SK-N-SH (cell line): ENCODE measurements at regions not wholly inside any gene's neighbourhood (a gene's known extent, or its start where the extent isn't known, plus 50 kb on each side); places are given as distances from the start of the nearest gene placed in this dataset.

ENCODE experiments used
- CTCF ChIA-PET: fragments of 300-600, 350-600 bp; formaldehyde crosslinking; extraction: SDS; loops from one replicate; lab custom pipeline; 2021; lab: Yijun Ruan, JAX
- POLR2A ChIA-PET: fragments of 350-600 bp; sonication (Branson Sonifier 250); formaldehyde crosslinking; extraction: SDS; loops from one replicate; lab custom pipeline; 2020; ENCODE audit warnings: antibody characterized with exemption, inconsistent platforms; lab: Yijun Ruan, JAX
- DNase-seq: peaks from one replicate; pipeline ENCODE4 v3.0.0; 2012
- H2AFZ ChIP-seq: fragments of 200-600 bp; sonication (generic); 2 replicates; pipeline ENCODE4 v1.8.1; 2016; ENCODE audit warnings: antibody characterized with exemption, mild to moderate bottlenecking, low read depth
- H3F3A ChIP-seq: fragments of 200-600 bp; sonication (generic); replicated peaks from 2 replicates; pipeline ENCODE3; 2016; ENCODE audit warnings: antibody characterized with exemption, mild to moderate bottlenecking; ENCODE audit not compliant: insufficient read depth
- H3K27ac ChIP-seq, 2 experiments: fragments of 200-500 bp in 1 of 2; fragments of 200-600 bp in 1 of 2; sonication (Bioruptor generic) in 1 of 2; sonication (generic), shearing (Covaris generic) in 1 of 2; 2 replicates each; pipeline versions ENCODE4 v1.5.1 to v1.6.1; 2014 to 2016; ENCODE audit warnings: low read depth in 2 of 2, inconsistent platforms in 1 of 2, low read length in 1 of 2, mild to moderate bottlenecking in 1 of 2, mixed read lengths in 1 of 2
- H3K27me3 ChIP-seq: fragments of 200-600 bp; sonication (generic), shearing (Covaris generic); 2 replicates; pipeline ENCODE4 v1.6.1; 2016; ENCODE audit warnings: mixed run types; ENCODE audit not compliant: insufficient read depth
- H3K36me3 ChIP-seq, 2 experiments: fragments of 200-500 bp in 1 of 2; fragments of 200-600 bp in 1 of 2; sonication (Bioruptor generic) in 1 of 2; sonication (generic) in 1 of 2; replicated peaks in 1 of 2; 2 replicates each; pipeline versions ENCODE3 to v1.5.1; 2014 to 2016; ENCODE audit warnings: low read length in 1 of 2, mild to moderate bottlenecking in 1 of 2; ENCODE audit not compliant: insufficient read depth in 2 of 2, control insufficient read depth in 1 of 2
- H3K4me1 ChIP-seq, 2 experiments: fragments of 200-500 bp in 1 of 2; fragments of 200-600 bp in 1 of 2; sonication (Bioruptor generic) in 1 of 2; sonication (generic), shearing (Covaris generic) in 1 of 2; 2 replicates each; pipeline versions ENCODE4 v1.5.1 to v1.6.1; 2014 to 2016; ENCODE audit warnings: low read depth in 1 of 2, low read length in 1 of 2, mixed run types in 1 of 2; ENCODE audit not compliant: insufficient read depth in 2 of 2, control insufficient read depth in 1 of 2
- H3K4me2 ChIP-seq: fragments of 200-600 bp; sonication (generic), shearing (Covaris generic); 2 replicates; pipeline ENCODE4 v1.6.1; 2017; ENCODE audit warnings: mixed run types
- H3K4me3 ChIP-seq, 2 experiments: fragments of 200-500 bp in 1 of 2; fragments of 200-600 bp in 1 of 2; sonication (Bioruptor generic) in 1 of 2; sonication (generic), shearing (Covaris generic) in 1 of 2; 2 replicates each; pipeline versions ENCODE4 v1.5.1 to v1.8.1; 2014 to 2016; ENCODE audit warnings: low read depth in 2 of 2, inconsistent platforms in 1 of 2, low read length in 1 of 2, mild to moderate bottlenecking in 1 of 2, mixed read lengths in 1 of 2, moderate library complexity in 1 of 2
- H3K79me2 ChIP-seq: fragments of 200-600 bp; sonication (generic); 2 replicates; pipeline ENCODE4 v1.8.1; 2017; ENCODE audit warnings: mild to moderate bottlenecking; ENCODE audit not compliant: insufficient read depth
- H3K9ac ChIP-seq: fragments of 200-600 bp; sonication (generic); 2 replicates; pipeline ENCODE4 v1.6.1; 2017; ENCODE audit warnings: mixed run types
- H3K9me2 ChIP-seq: fragments of 200-600 bp; sonication (generic); 2 replicates; pipeline ENCODE4 v1.6.1; 2017; ENCODE audit warnings: mixed run types
- H3K9me3 ChIP-seq: fragments of 200-600 bp; sonication (generic); 2 replicates; pipeline ENCODE4 v1.6.1; 2017; ENCODE audit warnings: mixed run types, mild to moderate bottlenecking, moderate library complexity
- H4K20me1 ChIP-seq: fragments of 200-600 bp; sonication (generic); 2 replicates; pipeline ENCODE4 v1.6.1; 2017; ENCODE audit warnings: mild to moderate bottlenecking, mixed run types; ENCODE audit not compliant: insufficient read depth
- FOSL2 ChIP-seq: IDR thresholded peaks from 2 replicates; pipeline ENCODE4 v1.4.0; 2012; ENCODE audit warnings: low read depth, mild to moderate bottlenecking, moderate library complexity, borderline replicate concordance
- FOXM1 ChIP-seq: IDR thresholded peaks from 2 replicates; pipeline ENCODE4 v1.4.0; 2012; ENCODE audit warnings: low read depth, mild to moderate bottlenecking
- GABPA ChIP-seq: IDR thresholded peaks from 2 replicates; pipeline ENCODE4 v1.4.0; 2012; ENCODE audit warnings: low read depth, mild to moderate bottlenecking
- GATA2 ChIP-seq: sonication (generic); formaldehyde crosslinking; IDR thresholded peaks from 2 replicates; pipeline ENCODE4 v1.5.0; 2020; ENCODE audit warnings: mild to moderate bottlenecking, missing genetic modification reagents
- JUND ChIP-seq: IDR thresholded peaks from 2 replicates; pipeline ENCODE4 v1.4.0; 2012
- MEF2A ChIP-seq: IDR thresholded peaks from 2 replicates; pipeline ENCODE4 v1.4.0; 2012; ENCODE audit warnings: low read depth, borderline replicate concordance
- NRF1 ChIP-seq: IDR thresholded peaks from 2 replicates; pipeline ENCODE4 v1.6.1; 2012; ENCODE audit warnings: low read depth, mild to moderate bottlenecking, low read length
- RFX5 ChIP-seq: IDR thresholded peaks from 2 replicates; pipeline ENCODE4 v1.6.1; 2012; ENCODE audit warnings: mild to moderate bottlenecking, improper control_type of control experiment, low read length
- RXRA ChIP-seq: IDR thresholded peaks from 2 replicates; pipeline ENCODE4 v1.4.0; 2012; ENCODE audit warnings: low read depth, mild to moderate bottlenecking, borderline replicate concordance
- SIN3A ChIP-seq: IDR thresholded peaks from 2 replicates; pipeline ENCODE4 v1.6.1; 2012; ENCODE audit warnings: low read depth, mild to moderate bottlenecking, low read length, moderate library complexity, borderline replicate concordance
- SMC3 ChIP-seq: IDR thresholded peaks from 2 replicates; pipeline ENCODE4 v1.6.1; 2012; ENCODE audit warnings: low read depth, low read length, improper control_type of control experiment
- YY1 ChIP-seq: IDR thresholded peaks from 2 replicates; pipeline ENCODE4 v1.4.0; 2012; ENCODE audit warnings: low read depth, mild to moderate bottlenecking
- whole genome bisulfite sequencing: methylation state at CpG from one replicate; pipeline ENCODE4 v1.1.6; 2017; ENCODE audit warnings: low lambda C conversion rate; 5-methylcytosine and 5-hydroxymethylcytosine counted together
- TF ChIP-seq, protein P1 (sequence below): fragments of 150-350 bp; IDR thresholded peaks from 2 replicates; pipeline ENCODE4 v1.6.1; 2017; ENCODE audit warnings: antibody characterized with exemption, low read length, low read depth, borderline replicate concordance
- TF ChIP-seq, protein P2 (sequence below): IDR thresholded peaks from 2 replicates; pipeline ENCODE4 v1.4.0; 2012; ENCODE audit warnings: low read depth, borderline replicate concordance
- TF ChIP-seq, protein P3 (sequence below): IDR thresholded peaks from 2 replicates; pipeline ENCODE4 v1.4.0; 2012; ENCODE audit warnings: low read depth, borderline replicate concordance
- TF ChIP-seq, protein P4 (sequence below): fragments of 150-350 bp; IDR thresholded peaks from 2 replicates; pipeline ENCODE4 v1.6.1; 2016; ENCODE audit warnings: mild to moderate bottlenecking, low read depth, low read length

DNA sequence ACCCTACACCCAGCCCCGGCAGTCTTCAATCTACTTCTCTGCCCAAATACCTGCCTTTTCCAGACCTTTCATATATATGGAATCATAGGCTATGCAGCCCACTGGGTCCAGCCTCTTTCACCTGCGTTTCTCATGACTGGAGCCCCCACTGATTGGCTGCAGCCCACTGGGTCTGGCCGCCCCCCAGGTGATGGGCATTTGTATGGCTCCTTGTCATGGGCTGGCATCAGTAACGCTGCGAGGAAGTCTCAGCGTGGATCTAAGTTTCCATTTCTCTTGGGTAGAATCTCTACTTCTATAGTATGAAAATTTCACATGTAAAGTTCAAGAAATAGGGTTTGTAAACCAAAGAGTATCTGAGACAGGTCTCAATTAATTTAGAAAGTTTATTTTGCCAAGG lies 281.9 kb downstream of the NDUFA10 start:
- 60% methylated on average over 6 of the region's 6 CpGs for WGBS
- Histone ChIP-seq H3K9ac (no peak overlapping the region), H3K27me3 (no peaks in the 10 kb centered on the region), H4K20me1 (no peaks in the 10 kb centered on the region), H3K36me3 (no peaks in the 10 kb centered on the region), H3K9me2 (no peaks in the 10 kb centered on the region), H3K9me3 (no peaks in the 10 kb centered on the region), H3K4me1 (peaks cover 0 to 6% of the 10 kb centered on the region in 2 experiments; a peak in 1 of 4 replicates), H3K4me3 (no peak overlapping the region), H3K79me2 (no peaks in the 10 kb centered on the region), H3F3A (no peaks in the 10 kb centered on the region), H2AFZ (no peak overlapping the region), H3K27ac (no peak overlapping the region), H3K4me2 (no peak overlapping the region)
- TF ChIP-seq RFX5 (no peak), SIN3A (no peak), GABPA (no peak), JUND (no peak), NRF1 (no peak), MEF2A (no peak), FOXM1 (no peak), YY1 (no peak), SMC3 (no peak), GATA2 (CRISPR knock-in tag) (no peak), FOSL2 (no peak), RXRA (no peak)
- TF ChIP-seq, protein P1, sequence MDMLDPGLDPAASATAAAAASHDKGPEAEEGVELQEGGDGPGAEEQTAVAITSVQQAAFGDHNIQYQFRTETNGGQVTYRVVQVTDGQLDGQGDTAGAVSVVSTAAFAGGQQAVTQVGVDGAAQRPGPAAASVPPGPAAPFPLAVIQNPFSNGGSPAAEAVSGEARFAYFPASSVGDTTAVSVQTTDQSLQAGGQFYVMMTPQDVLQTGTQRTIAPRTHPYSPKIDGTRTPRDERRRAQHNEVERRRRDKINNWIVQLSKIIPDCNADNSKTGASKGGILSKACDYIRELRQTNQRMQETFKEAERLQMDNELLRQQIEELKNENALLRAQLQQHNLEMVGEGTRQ = no peak
- TF ChIP-seq, protein P2, sequence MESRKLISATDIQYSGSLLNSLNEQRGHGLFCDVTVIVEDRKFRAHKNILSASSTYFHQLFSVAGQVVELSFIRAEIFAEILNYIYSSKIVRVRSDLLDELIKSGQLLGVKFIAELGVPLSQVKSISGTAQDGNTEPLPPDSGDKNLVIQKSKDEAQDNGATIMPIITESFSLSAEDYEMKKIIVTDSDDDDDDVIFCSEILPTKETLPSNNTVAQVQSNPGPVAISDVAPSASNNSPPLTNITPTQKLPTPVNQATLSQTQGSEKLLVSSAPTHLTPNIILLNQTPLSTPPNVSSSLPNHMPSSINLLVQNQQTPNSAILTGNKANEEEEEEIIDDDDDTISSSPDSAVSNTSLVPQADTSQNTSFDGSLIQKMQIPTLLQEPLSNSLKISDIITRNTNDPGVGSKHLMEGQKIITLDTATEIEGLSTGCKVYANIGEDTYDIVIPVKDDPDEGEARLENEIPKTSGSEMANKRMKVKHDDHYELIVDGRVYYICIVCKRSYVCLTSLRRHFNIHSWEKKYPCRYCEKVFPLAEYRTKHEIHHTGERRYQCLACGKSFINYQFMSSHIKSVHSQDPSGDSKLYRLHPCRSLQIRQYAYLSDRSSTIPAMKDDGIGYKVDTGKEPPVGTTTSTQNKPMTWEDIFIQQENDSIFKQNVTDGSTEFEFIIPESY = no peak
- TF ChIP-seq, protein P3, sequence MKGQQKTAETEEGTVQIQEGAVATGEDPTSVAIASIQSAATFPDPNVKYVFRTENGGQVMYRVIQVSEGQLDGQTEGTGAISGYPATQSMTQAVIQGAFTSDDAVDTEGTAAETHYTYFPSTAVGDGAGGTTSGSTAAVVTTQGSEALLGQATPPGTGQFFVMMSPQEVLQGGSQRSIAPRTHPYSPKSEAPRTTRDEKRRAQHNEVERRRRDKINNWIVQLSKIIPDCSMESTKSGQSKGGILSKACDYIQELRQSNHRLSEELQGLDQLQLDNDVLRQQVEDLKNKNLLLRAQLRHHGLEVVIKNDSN = no peak
- TF ChIP-seq, protein P4, sequence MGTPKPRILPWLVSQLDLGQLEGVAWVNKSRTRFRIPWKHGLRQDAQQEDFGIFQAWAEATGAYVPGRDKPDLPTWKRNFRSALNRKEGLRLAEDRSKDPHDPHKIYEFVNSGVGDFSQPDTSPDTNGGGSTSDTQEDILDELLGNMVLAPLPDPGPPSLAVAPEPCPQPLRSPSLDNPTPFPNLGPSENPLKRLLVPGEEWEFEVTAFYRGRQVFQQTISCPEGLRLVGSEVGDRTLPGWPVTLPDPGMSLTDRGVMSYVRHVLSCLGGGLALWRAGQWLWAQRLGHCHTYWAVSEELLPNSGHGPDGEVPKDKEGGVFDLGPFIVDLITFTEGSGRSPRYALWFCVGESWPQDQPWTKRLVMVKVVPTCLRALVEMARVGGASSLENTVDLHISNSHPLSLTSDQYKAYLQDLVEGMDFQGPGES = no peak
- ChIA-PET CTCF (no interaction called here), POLR2A (no interaction called here)
- no peak for DNase-seq
